Panc1 (cell line): ENCODE measurements at regions not wholly inside any gene's neighbourhood (a gene's known extent, or its start where the extent isn't known, plus 50 kb on each side); places are given as distances from the start of the nearest gene placed in this dataset.

ENCODE experiments used
- ATAC-seq: fragments of 200-7000 bp; cut with Tn5 transposase; 2 replicates; pipeline ENCODE4 v1.9.1; 2020; ENCODE audit warnings: mild to moderate bottlenecking, moderate library complexity
- BruUV-seq: library from RNA; stranded (reverse); fragments of 400-500 nt; replicated peaks from 2 replicates; lab custom pipeline; 2021; lab: Mats Ljungman, UMichigan
- CTCF ChIA-PET: fragments of 300-600 bp; sonication (Branson Sonifier 250); formaldehyde crosslinking; loops from one replicate; lab custom pipeline; 2022; ENCODE audit warnings: antibody characterized with exemption; lab: Charles Lee
- POLR2A ChIA-PET: fragments of 300-600 bp; sonication (Branson Sonifier 250); formaldehyde crosslinking; loops from one replicate; lab custom pipeline; 2022; ENCODE audit warnings: antibody characterized with exemption; lab: Charles Lee
- DNase-seq: peaks from one replicate; pipeline ENCODE4 v3.0.0-alpha.2; 2010; ENCODE audit warnings: low read depth, low spot score
- H3K27ac ChIP-seq: 2 replicates; pipeline ENCODE4 v1.5.1; 2011; ENCODE audit warnings: mild to moderate bottlenecking, low read length, inconsistent platforms
- H3K27me3 ChIP-seq: fragments of 200-500 bp; sonication (Bioruptor generic); 2 replicates; pipeline ENCODE4 v1.6.0; 2014; ENCODE audit warnings: low read length, inconsistent platforms; ENCODE audit not compliant: control insufficient read depth, insufficient read depth
- H3K36me3 ChIP-seq: fragments of 200-500 bp; sonication (Bioruptor generic); 2 replicates; pipeline ENCODE4 v1.5.1; 2014; ENCODE audit warnings: inconsistent platforms, mild to moderate bottlenecking, low read length, moderate library complexity; ENCODE audit not compliant: control insufficient read depth, insufficient read depth
- H3K4me1 ChIP-seq: 2 replicates; pipeline ENCODE4 v1.5.1; 2011; ENCODE audit warnings: inconsistent platforms, mild to moderate bottlenecking, low read length, moderate library complexity; ENCODE audit not compliant: control insufficient read depth, insufficient read depth
- H3K4me3 ChIP-seq, 2 experiments: 2 replicates each; pipeline ENCODE4 v1.5.1; 2011 to 2012; ENCODE audit warnings: low read depth in 2 of 2, low read length in 2 of 2, mild to moderate bottlenecking in 2 of 2, inconsistent platforms in 1 of 2, moderate library complexity in 1 of 2
- H3K9me3 ChIP-seq: fragments of 200-500 bp; sonication (Bioruptor generic); 2 replicates; pipeline ENCODE4 v1.5.1; 2014; ENCODE audit warnings: low read depth, mild to moderate bottlenecking, inconsistent platforms, low read length, moderate library complexity; ENCODE audit not compliant: control insufficient read depth, insufficient read depth
- POLR2AphosphoS5 ChIP-seq: IDR thresholded peaks from 2 replicates; pipeline ENCODE4 v1.6.1; 2012; ENCODE audit warnings: mild to moderate bottlenecking, low read depth, low read length, moderate library complexity
- SIN3A ChIP-seq: IDR thresholded peaks from 2 replicates; pipeline ENCODE4 v1.6.1; 2012; ENCODE audit warnings: low read depth, mild to moderate bottlenecking, low read length, moderate library complexity, borderline replicate concordance; ENCODE audit not compliant: insufficient read depth
- TCF7L2 ChIP-seq: IDR thresholded peaks from 2 replicates; pipeline ENCODE4 v1.6.1; 2011; ENCODE audit warnings: mild to moderate bottlenecking, low read depth, low read length, inconsistent platforms
- in situ Hi-C: cut with HindIII; loops from 2 replicates; pipeline ENCODE4 v1.10.0; 2016; ENCODE audit warnings: low sequenced_read_pairs, low pct_unique_long_range_greater_than_20kb
- intact Hi-C: fragments of 100-400 bp; cut with micrococcal nuclease; formaldehyde crosslinking; loops from one replicate; pipeline ENCODE4 v1.10.0; 2022; ENCODE audit not compliant: unreplicated experiment
- TF ChIP-seq, protein P1 (sequence below): fragments of 450-650 bp; IDR thresholded peaks from 2 replicates; pipeline ENCODE4 v1.5.1; 2017; ENCODE audit warnings: mild to moderate bottlenecking
- TF ChIP-seq, protein P2 (sequence below), 2 experiments: IDR thresholded peaks; 2 replicates each; pipeline ENCODE4 v1.6.1; 2011 to 2012; ENCODE audit warnings: low read depth in 2 of 2, control low read depth in 1 of 2, low read length in 1 of 2, mild to moderate bottlenecking in 1 of 2, moderate library complexity in 1 of 2; ENCODE audit not compliant: insufficient read depth in 1 of 2

DNA sequence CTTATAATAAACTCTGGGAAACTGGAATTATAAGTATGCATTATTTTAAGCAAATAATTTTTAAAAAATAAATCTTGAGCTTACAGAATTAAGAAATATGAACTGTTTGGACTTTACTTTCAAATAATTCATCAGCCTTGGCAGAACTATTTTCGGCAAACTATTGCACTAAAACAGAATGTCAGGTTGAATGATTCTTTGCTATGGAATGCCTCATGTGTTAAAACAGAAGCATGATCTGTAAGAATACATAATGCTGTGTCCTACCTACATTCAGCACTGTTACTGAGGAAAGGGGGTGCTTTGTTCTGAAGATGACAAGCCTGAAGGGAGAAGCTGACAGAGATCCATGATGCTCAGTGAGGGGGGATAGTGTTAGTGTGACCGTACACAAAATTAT, 55.6 kb upstream of the EXOC1L start:
- intact Hi-C loops = no loop called here
- H3K36me3 ChIP-seq = no peaks in the 10 kb centered on the region
- no peaks in the 10 kb centered on the region for H3K27me3 ChIP-seq
- ChIA-PET POLR2A (no interaction called here), CTCF (no interaction called here)
- no peak overlapping the region for H3K27ac ChIP-seq
- no peak for TF ChIP-seq POLR2AphosphoS5
- TF ChIP-seq SIN3A = no peak
- TF ChIP-seq, protein P1, sequence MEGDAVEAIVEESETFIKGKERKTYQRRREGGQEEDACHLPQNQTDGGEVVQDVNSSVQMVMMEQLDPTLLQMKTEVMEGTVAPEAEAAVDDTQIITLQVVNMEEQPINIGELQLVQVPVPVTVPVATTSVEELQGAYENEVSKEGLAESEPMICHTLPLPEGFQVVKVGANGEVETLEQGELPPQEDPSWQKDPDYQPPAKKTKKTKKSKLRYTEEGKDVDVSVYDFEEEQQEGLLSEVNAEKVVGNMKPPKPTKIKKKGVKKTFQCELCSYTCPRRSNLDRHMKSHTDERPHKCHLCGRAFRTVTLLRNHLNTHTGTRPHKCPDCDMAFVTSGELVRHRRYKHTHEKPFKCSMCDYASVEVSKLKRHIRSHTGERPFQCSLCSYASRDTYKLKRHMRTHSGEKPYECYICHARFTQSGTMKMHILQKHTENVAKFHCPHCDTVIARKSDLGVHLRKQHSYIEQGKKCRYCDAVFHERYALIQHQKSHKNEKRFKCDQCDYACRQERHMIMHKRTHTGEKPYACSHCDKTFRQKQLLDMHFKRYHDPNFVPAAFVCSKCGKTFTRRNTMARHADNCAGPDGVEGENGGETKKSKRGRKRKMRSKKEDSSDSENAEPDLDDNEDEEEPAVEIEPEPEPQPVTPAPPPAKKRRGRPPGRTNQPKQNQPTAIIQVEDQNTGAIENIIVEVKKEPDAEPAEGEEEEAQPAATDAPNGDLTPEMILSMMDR = no peak
- TF ChIP-seq, protein P2, sequence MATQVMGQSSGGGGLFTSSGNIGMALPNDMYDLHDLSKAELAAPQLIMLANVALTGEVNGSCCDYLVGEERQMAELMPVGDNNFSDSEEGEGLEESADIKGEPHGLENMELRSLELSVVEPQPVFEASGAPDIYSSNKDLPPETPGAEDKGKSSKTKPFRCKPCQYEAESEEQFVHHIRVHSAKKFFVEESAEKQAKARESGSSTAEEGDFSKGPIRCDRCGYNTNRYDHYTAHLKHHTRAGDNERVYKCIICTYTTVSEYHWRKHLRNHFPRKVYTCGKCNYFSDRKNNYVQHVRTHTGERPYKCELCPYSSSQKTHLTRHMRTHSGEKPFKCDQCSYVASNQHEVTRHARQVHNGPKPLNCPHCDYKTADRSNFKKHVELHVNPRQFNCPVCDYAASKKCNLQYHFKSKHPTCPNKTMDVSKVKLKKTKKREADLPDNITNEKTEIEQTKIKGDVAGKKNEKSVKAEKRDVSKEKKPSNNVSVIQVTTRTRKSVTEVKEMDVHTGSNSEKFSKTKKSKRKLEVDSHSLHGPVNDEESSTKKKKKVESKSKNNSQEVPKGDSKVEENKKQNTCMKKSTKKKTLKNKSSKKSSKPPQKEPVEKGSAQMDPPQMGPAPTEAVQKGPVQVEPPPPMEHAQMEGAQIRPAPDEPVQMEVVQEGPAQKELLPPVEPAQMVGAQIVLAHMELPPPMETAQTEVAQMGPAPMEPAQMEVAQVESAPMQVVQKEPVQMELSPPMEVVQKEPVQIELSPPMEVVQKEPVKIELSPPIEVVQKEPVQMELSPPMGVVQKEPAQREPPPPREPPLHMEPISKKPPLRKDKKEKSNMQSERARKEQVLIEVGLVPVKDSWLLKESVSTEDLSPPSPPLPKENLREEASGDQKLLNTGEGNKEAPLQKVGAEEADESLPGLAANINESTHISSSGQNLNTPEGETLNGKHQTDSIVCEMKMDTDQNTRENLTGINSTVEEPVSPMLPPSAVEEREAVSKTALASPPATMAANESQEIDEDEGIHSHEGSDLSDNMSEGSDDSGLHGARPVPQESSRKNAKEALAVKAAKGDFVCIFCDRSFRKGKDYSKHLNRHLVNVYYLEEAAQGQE (IDR thresholded peaks at IDR 0.05; ENCODE audit: insufficient read depth in 1 of 2, low read depth in 2 of 2, low read length in 1 of 2) = no peak
- no peak for TF ChIP-seq TCF7L2
- DNase-seq = no peak
- no peaks in the 10 kb centered on the region for H3K9me3 ChIP-seq
- no TSS peak for BruUV-seq
- in situ Hi-C loops = no loop called here
- H3K4me1 ChIP-seq = no peaks in the 10 kb centered on the region
- no peak overlapping the region for H3K4me3 ChIP-seq
- no peak for ATAC-seq

GRCh38 chr4:55765070-55765469, 54.5 kb upstream of the EXOC1L start:
- Histone ChIP-seq H3K27ac (no peak overlapping the region), H3K9me3 (no peaks in the 10 kb centered on the region), H3K4me3 (no peak overlapping the region), H3K27me3 (no peaks in the 10 kb centered on the region), H3K4me1 (no peaks in the 10 kb centered on the region), H3K36me3 (no peaks in the 10 kb centered on the region)
- ChIA-PET CTCF (no interaction called here), POLR2A (interaction anchor here (0.7 kb wide), 1 partner anchor 90 kb away, joined by 5 read pairs; no protein-coding TSS in a partner anchor)
- in situ Hi-C loops = no loop called here
- TF ChIP-seq, protein P2 (IDR thresholded peaks at IDR 0.05; ENCODE audit: insufficient read depth in 1 of 2, low read depth in 2 of 2, low read length in 1 of 2) = no peak
- no peak for TF ChIP-seq SIN3A
- TF ChIP-seq POLR2AphosphoS5 = no peak
- TF ChIP-seq TCF7L2 = no peak
- TF ChIP-seq, protein P1 = no peak
- intact Hi-C loops = no loop called here
- no peak for DNase-seq
- ATAC-seq = no peak
- no TSS peak for BruUV-seq
